22Rv1 (cell line): ENCODE measurements at regions not wholly inside any gene's neighbourhood (a gene's known extent, or its start where the extent isn't known, plus 50 kb on each side); places are given as distances from the start of the nearest gene placed in this dataset.

Experiments
- CTCF ChIP-seq: fragments of 450-650 bp; IDR thresholded peaks from 2 replicates; pipeline ENCODE4 v1.5.1; 2017; ENCODE audit warnings: mild to moderate bottlenecking
- ZFX ChIP-seq: fragments of 450-650 bp; IDR thresholded peaks from 2 replicates; pipeline ENCODE4 v1.6.1; 2017; ENCODE audit warnings: antibody characterized with exemption, borderline replicate concordance

GRCh38 chr11:45732343-45732742 lies 66.9 kb upstream of the CHST1 start:
- no peak for TF ChIP-seq CTCF
- TF ChIP-seq ZFX = no peak
